HG03159 (cell line): ENCODE measurements at regions not wholly inside any gene's neighbourhood (a gene's known extent, or its start where the extent isn't known, plus 50 kb on each side); places are given as distances from the start of the nearest gene placed in this dataset.

ENCODE experiments used
- ATAC-seq: cut with Tn5 transposase; IDR thresholded peaks from one replicate; pipeline ENCODE4 v1.9.1; 2021; ENCODE audit warnings: mild to moderate bottlenecking, moderate library complexity; ENCODE audit not compliant: unreplicated experiment

DNA sequence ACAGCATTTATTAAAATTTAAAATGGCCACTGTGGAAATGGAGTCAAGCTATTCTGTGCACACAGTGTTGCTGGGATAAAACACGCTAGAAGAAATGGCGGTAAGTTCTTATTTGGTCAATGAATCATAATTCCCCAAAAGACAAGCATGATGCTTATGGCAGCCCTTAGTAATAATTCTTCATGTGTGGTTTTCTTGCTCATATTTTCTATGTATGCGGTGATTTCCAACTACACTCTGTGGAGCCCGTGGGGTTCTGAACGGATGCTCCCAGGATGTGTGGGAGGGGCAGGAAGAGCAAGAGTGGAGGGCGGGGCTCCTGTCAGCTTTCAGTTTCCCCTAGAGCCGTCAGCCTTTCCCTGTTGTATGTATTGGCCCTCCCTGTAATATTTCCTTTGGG, 91.7 kb upstream of the RMDN2 start:
- ATAC-seq: no peak

GRCh38 chr2:37836270-37836669, 88.8 kb upstream of the RMDN2 start:
- no peak for ATAC-seq

GRCh38 chr2:37836711-37837110, 88.4 kb upstream of the RMDN2 start:
- ATAC-seq: no peak

DNA sequence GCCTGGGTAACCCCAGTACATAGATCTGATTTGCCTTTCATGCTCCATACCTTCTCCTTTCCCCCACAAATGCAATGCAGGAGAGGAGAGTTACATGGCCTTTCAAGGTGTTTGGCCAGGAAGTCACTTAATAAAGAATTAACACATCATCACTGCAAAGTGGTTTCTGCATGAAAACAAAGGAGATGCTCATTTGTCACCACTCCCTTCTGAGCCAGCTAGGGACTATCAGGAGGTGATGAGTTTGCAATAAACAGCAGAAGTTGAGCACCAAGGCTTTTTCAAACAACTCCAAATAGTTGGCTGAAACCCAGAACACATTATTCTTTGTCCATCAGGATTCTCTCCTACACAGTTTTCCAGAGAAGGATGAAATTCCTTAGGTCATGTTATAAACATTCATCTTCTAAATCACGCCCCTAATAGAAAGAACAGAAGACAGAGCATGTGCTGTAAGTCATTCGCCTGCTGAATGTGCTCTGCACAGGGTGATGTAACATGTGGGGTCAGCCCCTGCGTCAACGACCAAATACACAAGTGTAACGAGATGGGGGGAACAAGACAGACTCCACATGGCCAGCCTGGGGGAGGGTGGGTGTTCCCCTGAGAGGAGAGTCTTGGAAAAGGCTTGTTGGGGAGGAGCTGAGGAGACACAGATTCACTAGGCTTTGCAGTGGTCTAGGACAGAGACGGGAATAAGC, 87.3 kb upstream of the RMDN2 start:
- no peak for ATAC-seq

GRCh38 chr2:37838541-37839167, 86.4 kb upstream of the RMDN2 start:
- no peak for ATAC-seq

DNA sequence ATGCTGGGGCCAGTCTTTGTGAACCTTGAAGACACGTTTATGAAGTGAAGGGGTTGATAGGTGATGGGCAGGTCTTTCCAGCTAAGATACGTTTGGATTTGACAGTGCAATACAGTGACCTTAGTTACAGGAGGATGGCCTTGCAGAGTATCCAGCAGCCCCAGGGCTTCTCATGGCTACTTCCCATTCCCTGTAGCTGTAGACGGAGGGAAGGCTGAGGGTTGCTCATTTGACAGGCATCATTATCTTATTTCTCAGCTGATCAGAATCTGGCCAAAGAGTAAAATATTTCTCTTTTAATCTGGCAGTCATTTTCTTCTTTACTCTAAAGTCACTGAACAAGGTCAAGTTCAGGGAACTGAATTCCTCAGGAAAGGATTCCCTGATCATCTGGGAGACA, 85.1 kb upstream of the RMDN2 start:
- ATAC-seq: no peak

DNA sequence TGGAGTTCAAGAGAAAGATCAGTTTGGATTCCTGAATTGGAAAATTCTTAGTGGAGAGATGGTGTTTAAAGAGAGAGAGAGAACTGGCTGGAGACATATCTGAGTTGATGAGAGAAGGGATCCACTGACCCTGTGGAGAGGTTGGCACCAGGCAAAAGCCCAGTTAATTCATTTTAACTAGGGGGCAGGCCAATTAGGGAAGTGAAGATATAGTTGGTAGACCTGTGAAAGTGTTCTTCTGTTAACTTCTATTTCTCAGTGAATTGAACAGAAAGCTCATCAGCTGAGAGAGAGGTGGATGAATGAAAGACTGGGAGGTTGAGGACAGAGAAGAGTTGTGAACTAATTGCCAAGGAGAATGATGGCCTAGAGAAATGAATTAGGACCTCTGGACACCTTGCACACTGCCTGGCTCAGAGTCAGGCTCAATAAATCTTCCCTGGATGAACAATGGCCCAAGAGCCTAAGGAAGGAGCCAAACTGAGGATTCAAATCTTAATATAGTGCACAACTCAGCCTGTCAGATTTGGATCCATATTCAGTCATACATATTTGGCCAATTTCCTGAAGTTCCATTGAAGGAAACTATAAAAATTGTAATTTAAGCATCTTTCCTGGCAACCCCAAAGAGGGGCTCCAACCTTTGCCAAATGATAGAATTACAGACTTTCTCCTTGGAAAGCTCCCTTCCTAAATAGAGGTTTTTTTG, 82.2 kb upstream of the RMDN2 start:
- no peak for ATAC-seq

GRCh38 chr2:37843556-37843955, 81.5 kb upstream of the RMDN2 start:
- no peak for ATAC-seq

DNA sequence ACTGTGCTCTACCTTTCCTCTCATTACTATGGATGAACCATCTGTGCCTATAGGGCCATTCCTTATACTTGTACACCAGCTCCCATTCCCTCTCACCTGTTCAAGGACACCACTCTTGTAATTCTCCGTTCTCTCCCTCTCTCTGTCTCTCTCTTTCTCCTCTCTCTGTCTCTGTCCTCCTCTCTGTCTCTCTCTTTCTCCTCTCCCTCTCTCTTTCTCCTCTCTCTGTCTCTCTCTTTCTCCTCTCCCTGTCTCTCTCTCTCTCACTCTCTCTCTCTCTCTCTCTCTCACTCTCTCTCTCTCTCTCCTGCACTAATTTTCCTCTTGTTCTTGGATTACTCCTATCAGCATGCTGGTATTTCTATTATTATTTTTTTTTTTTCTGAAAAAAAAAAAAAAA, 78.9 kb upstream of the RMDN2 start:
- no peak for ATAC-seq

- ATAC-seq: no peak
Observed at GRCh38 chr2:37847792-37848191, 77.3 kb upstream of the RMDN2 start.

DNA sequence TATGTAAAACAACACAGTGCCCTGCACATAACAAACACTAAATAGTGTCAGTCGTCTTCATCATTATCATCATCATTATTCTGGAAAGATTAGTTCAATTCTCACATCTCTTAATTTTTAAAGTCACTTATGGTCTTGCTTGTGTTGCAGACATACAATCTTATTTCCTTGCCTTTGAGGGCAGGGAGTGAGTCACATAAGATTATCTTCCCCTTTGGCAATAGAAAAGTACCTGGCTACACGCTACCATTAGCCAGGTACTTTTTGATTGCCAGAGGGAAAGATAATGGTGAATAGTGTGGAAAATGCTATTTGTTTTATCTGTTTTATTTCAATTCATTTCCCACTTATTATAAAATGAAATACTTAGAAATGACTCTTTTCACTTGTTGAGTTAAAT, 76.6 kb upstream of the RMDN2 start:
- no peak for ATAC-seq

DNA sequence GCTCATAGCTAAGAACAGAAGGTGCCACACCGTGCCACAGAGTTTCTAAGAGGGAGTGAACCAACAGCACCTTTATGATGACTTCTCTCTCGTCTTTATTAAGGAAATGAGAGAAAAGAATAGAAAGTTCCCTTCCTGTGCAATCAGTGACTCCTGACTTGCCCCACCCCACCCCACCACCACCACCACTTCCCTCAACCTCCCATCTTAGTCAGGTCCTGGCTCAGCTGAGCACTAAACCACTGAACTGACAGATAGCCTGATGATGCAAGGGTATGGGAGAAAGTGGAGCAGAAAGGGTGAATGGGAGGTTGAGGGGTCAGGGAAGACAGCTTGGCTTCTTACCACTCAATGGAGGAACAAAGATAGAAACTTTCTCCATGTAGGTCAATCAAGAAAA, 75.2 kb upstream of the RMDN2 start:
- no peak for ATAC-seq

DNA sequence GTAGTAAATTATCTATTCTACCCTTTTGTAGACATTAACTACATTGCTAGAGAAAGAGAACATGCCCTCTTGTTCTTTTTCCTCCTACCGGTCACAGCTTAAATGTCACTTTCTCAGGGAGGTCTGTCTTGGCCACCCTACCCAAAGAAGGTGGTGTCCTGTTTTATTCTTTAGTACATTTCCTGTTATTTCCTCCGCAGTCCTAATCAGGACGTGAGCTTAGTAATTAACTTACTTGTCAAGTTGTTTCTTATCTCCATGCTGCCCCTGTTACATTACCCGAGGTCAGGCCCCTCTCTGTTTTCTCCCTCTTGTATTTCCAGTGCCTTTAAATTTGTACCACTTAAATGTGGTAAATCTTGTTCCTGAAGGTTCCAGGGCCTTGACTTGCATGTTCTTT, 73.7 kb upstream of the RMDN2 start:
- ATAC-seq: peak; percentile 34

DNA sequence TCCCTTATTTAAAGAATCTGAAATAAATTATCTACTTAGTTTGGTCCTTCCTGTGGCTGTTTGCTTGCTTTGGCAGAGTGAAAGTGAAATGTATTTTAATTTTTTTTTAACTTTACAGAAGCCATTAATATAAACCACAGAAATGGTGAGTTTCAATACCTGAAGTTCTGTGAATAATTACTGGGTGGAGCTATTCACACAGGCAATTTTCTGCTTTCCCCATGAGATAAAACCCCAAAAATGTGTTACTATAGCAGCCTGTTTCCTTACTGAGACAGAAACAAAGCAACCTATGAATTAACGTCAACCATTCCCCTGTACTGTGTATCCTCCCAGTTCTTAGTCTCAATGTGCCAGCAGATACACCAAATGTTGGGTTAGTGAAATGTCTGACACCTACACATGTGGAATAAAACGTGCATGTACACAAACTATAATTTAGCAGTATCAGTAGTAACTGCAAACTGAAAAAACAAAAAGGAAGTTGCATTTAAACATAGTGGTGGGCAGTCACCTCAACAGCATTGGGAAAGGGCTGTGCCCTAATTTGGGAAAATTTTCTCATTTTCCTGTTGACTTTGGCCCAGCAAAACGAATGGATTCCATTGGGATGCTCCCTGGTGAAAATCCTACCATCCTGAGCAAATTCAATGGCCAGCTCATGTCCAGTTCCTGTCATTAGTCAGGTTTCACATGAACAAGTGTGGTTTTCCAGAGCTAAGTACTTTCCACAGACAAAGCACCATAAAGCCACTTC, 73.1 kb upstream of the RMDN2 start:
- peak; percentile 72 for ATAC-seq

DNA sequence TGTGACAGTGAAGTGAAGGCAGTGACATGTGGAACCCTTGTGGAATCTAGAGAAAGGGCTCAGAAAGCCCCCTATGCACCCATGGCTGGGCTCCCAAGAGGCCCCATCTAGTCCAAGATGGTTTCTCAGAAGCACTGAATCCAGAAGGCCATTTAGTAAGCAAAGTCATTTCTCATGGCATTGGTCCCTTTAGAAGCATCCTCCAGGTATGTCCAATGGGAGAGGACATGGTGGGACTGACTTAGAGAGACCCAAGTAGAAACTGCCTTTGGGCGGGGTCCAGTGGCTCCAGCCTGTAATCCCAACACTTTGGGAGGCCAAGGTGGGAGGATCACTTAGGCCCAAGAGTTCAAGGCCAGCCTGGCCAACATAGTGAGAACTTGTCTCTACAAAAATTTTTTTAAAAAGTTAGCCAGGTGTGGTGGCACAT, 72.5 kb upstream of the RMDN2 start:
- no peak for ATAC-seq

GRCh38 chr2:37854676-37855282, 70.3 kb upstream of the RMDN2 start:
- no peak for ATAC-seq

GRCh38 chr2:37855283-37856041, 69.6 kb upstream of the RMDN2 start:
- no peak for ATAC-seq

- ATAC-seq: no peak
Observed at GRCh38 chr2:37856101-37856751, 68.9 kb upstream of the RMDN2 start.

GRCh38 chr2:37857575-37858399, 67.3 kb upstream of the RMDN2 start:
- ATAC-seq: no peak
